NCI-H146 treated with DMSO at 0.1 percent for 48 hours (cell line): ENCODE measurements at regions not wholly inside any gene's neighbourhood (a gene's known extent, or its start where the extent isn't known, plus 50 kb on each side); places are given as distances from the start of the nearest gene placed in this dataset.
A peak's percentile ranks its signal among the peaks of the same experiment; 100 is the strongest.
"Not testable (repeated sequence)": the region's sequence is repeated elsewhere in the genome, so short reads cannot be mapped to it uniquely, and the experiment has no call there.

Experiments
- DNase-seq: peaks from one replicate; lab custom pipeline; 2025; ENCODE audit not compliant: unreplicated experiment; lab: John Stamatoyannopoulos, UW

DNA sequence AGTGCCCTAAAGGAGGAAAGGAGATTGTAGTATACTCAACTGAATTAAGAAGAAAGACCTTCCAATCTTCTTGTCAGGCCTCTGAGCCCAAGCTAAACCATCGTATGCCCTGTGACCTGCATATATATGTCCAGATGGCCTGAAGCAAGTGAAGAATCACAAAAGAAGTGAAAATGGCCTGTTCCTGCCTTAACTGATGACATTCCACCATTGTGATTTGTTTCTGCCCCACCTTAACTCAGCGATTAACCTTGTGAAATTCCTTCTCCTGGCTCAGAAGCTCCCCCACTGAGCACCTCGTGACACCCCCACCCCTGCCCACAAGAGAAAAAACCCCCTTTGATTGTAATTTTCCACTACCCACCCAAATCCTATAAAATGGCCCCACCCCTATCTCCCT lies 739.2 kb downstream of the GALC start:
- DNase-seq, result not testable (repeated sequence)

DNA sequence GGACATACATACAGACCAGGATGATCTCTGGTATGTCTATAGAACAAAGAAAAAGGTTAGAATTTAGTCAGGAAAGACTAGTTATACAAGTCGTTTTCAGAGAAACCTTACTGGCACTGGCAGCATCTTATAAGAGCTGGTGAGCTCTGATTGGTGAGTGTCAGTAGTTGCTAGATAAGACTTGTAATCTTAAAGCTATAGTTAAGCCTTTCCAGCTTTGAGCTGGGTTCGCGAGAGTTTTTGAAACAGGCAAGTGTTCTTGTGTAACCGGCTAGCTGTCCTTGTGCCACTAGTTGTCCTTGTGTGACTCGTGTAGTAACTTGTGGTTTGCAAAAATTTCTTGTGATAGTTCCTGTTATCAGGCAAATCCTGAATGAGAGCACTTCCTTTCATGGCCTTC lies 740.9 kb downstream of the GALC start:
- no peak for DNase-seq

DNA sequence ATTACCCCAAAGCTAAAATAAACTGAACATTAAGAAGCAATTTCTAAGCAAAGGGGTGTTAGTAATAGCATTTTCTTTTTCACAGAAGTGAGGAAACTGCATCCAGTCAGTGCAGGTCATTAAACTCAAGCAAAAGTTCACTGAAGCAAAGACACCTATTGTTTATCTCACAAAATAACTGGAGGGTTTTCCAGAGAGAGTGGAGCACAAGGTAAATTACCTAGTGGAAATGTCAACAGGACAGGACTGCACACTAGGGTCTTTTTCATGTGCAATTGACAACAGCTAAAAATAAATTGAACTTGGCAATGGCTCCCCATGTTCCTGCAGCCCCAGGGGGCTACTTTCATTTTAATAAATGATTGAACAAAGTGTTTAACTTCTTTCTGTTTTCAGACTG lies 742.0 kb downstream of the GALC start:
- DNase-seq, result peak; percentile 13

DNA sequence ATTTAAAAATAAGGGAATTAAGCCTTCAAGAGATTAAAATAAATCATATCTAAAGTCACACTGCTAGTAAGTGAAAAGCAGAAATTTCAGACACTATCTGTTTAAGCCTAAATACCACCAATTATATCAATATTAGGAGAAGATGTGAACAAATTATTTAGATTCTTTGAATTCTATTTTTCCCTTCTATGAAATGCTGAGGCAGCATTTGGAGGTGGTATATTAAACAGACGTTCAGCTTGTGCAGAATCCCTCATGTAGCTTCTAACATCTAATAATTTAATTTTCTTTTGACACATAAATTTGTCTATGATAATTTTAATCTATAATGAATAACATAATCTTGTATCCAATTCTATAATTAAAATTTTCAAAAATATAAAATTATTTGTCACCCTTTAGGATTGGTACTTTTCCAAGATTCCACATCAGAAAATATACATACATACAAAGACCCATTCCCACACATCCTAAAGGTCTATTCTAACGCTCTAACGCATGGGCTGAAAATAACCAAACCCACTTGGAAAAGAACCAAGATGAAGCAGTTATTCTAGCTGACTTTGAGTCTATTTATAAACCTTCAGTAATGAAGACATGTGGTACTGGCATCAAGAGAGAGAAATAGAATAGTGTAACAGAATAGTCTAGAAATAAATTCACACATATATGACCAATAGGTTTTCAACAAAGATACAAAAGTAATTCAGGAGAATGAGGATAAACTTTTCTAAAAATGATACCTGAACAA lies 751.8 kb downstream of the GALC start:
- DNase-seq, result no peak

DNA sequence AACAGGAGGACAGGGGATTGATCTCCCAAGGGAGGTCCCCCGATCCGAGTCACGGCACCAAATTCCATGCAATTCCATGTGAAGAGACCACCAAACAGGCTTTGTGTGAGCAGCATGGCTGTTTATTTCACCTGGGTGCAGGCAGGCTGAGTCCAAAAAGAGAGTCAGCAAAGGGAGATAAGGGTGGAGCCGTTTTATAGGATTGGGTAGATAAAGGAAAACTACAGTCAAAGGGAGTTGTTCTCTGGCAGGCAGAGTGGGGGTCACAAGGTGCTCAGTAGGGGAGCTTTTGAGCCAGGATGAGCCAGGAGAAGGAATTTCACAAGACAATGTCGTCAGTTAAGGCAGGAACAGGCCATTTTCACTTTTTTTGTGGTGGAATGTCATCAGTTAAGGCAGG lies 752.7 kb downstream of the GALC start:
- not testable (repeated sequence) for DNase-seq

DNA sequence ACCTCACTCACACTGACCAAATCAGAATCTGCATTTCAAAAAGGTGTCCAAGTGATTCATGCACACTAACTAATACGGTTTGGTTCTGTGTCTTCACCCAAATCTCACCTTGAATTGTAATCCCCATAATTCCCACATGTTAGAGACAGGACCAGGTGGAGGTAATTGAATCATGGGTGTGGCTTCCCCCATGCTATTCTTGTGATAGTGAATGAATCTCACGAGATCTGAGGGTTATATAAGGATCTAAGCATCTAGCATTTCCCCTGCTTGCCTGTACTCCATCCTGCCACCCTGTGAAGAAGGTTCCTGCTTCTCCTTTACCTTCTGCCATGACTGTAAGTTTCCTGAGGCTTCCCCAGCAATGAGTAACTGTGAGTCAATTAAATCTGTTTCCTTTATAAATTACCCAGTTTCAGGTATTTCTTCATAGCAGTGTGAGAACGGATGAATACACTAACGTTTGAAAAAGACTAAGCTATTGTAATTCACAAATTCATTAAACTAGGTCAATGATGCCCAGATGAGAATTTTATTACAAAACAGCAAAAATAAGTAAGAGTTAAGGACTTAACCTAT lies 759.1 kb downstream of the GALC start:
- peak; percentile 73 for DNase-seq

DNA sequence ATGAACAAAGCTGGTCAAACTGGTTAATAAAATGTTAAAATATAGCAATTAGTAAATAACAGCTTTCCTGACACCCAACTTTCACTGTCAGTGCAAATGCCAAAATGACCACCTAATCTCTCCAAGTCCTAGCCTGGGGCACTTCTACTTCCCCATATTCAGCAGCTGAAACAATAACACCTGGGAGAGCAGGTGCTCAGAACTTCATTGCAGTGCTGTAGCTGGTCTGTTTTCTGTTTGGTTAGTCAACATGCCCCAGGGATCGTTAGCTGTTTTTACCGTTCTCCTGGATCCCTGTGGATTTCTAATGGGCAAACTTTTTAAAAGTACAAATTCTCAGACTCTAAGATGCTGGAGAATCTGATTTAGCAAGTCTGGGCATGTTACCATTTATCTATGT lies 759.7 kb downstream of the GALC start:
- DNase-seq, result peak; percentile 85

DNA sequence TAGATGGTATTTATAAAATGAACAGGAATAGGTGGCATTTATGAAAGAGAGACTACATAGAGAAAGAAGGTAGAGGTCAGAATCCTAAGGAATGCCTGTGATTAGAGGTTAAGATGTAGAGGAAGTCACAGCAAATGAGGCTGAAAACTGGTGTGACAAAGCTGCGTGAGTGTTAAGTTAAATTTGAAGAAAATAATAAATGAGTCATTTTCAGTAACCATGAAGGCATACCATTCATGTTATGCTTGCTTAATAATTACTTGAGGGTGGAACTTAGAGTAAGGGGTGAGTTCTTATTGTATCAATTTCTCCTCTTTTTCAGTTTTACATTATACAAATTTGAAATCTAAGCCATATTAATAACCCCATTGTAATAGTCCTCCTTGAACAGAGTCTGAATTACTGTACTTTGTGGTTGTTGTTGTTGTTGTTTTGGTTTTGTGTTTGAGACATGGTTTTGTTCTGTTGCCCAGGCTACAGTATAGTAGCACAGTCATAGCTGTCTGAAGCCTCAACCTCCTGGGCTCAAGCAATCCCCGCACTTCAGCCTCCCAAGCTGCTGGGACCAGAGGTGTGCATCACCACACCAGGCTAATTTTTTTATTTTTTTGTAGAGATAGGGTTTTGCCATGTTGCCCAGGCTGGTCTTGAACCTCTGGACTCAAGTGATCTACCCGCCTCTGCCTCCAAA lies 761.5 kb downstream of the GALC start:
- DNase-seq, result no peak

DNA sequence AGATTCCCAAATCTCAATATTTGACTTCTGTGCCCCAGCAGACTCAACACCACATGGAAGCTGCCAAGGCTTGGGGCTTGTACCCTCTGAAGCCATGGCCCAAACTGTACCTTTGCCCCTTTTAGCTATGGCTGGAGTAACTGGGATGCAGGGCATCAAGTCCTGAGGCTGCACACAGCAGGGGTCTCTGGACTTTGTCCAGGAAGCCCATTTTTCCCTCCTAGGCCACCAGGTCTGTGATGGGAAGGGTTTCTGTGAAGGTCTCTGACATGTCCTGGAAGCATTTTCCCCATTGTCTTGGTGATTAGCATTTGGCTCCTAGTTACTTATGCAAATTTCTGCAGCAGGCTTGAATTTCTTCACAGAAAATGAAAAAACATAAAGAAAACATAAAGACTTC lies 762.3 kb downstream of the GALC start:
- DNase-seq, result no peak

DNA sequence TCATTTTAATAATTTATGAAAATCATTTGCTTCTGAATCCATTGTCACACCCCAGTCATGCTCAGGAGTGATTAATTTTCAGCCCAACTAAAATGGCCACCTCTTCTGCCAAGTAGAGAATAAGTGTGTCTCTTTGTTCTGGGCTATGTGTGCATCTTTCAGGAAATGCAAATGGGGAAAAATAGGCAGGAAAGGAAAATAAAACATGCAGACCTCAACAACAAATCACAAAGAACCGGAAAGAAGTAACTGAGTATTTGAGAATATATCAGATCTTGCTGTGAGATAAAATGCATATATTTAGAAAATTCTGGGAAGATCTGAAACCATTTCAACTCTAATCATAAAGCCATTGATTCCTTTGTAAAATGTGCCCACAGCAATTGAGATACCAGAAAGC lies 763.9 kb downstream of the GALC start:
- DNase-seq, result no peak

DNA sequence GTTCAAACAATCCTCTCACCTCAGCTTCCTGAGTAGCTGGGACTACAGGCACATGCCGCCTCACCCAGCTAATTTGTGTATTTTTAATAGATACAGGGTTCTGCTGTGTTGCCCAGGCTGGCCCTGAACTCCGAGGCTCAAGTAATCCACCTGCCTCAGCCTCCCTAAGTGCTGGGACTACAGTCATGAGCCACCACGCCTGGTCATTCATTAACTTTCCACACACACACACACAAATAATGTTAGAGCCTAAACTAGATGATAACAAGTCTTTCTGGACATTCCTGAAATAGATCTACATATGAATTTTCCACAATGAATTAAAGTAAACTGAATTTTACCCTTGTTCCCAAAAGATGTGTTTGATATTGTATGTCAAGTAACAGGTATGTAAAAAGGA lies 776.0 kb downstream of the GALC start:
- no peak for DNase-seq

DNA sequence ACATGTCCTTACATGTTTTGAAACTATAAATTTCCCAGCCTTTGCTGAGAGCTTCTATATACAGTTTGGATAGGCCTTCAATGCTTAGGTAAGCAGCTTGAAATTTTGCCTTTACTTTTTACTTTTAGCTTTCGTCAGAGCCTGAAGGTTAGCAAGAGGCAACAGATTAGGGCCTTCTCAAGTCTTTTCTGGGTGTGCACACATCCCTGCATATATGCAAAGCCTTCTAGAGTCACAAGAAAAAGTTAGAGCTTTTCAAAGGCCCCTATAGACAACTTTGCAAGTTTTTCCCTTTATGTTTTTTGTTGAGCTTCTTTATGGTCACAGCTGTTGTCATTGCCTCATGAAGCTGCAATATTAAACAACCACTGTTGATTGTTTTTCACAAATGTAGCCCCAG lies 778.4 kb downstream of the GALC start:
- no peak for DNase-seq

DNA sequence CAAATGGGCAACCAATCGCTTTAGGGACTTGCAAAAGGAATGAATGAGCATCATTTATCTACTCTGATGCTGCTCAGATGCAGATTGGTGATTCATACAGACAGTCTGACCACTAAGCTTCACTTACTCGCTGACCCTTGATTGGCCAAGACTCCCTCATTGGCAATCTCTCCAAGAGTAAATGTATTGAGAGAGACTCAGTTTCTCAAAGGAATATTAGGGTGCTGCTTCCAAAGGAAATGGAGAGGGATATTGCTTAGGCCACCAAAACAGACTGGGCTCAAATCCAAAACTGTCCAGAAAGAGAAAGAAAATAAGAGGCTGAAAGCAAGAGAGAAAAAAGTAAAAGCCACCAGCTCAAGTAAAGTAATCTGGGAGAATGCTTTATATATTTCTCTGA lies 785.2 kb downstream of the GALC start:
- no peak for DNase-seq

DNA sequence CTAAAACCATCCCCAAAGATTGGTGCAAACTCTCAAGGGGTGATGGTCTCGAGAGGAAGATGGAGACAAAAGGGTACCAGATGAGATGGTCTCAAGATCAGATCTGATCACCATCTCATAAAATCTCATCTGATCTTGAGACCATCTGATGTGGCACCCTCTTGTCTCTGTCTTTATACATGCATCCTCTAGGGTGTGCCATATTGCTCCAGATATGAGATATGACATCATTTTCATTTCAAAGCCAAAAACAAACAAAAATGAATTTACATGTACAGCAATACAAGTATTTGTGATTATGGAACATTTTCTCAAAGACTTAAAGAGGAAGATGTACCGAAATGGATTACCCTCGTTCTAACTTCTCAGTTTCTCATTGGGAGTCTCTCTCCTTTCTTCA lies 787.2 kb downstream of the GALC start:
- no peak for DNase-seq

DNA sequence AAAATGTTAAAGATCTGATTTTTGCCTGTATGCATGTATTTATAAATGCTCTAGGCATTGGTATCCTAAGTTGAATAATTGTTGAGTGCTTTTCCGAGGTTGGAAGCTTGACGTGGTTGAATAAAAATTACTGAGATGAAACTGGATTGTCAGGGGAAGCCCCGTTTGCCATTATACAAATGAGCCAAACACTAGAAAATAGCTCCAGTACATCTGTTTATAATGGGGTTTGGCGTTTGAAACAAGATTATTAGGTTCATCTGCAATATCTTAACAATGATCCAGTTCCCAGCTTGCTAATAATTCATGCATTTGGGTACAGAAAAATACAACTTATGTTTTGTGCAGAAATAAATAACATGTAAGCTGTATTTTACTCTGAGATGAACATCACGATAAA lies 789.6 kb downstream of the GALC start:
- no peak for DNase-seq

DNA sequence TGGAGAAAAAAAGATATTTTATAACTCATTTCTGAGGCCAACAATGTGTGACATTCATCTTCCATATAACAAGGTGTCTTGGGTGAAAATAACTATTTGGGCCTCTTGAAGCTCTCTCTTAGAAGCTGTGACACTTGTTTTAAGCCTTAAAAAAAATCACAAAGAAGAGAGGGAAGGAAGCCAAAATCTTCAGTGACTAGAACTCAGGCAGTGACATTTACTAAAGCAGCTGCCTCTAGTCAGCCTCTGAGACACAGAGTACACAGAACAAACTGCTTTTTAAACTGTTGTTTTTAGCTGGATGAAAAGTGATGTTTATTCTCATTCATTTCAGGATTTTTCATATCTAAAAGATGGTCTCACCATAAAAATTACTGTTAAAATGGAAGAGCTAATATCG lies 793.6 kb downstream of the GALC start:
- DNase-seq, result no peak

DNA sequence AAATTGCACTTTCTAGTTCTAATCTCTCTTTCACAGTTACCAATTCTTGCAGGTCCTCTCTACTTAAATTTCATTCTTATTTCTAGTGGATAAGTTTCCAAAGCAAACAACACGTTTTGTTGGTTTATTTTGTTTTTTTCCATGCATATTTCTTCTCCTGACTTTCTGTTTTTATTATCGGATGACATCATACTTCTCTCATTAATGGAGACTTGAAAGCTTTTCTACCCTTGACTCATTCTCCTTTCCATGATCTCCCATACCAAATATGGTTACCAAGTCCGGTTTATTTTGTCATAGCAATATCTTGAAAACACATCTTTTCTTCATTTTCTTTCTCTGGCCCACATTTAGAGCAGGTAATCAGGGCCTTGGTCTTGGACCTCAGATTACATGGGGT lies 796.5 kb downstream of the GALC start:
- DNase-seq, result no peak

DNA sequence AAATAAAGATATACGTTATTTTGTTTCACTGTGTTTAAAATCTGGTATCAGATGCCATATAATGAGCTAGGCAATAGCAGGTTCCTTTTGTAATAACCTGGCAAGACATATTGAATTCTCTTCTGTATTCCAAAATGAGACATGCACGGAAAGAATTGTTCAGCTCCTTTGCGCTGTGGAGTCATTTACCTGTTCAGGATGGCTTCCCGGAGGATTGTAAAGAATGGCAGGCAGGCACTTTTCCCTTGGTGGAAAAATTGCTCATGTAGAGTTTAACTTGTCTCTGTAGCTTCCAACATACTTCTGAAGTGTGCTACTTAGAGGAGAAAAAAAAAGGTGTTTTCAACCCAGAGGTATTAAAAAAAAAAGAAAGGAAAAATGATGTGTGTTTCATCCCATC lies 805.2 kb downstream of the GALC start:
- no peak for DNase-seq

DNA sequence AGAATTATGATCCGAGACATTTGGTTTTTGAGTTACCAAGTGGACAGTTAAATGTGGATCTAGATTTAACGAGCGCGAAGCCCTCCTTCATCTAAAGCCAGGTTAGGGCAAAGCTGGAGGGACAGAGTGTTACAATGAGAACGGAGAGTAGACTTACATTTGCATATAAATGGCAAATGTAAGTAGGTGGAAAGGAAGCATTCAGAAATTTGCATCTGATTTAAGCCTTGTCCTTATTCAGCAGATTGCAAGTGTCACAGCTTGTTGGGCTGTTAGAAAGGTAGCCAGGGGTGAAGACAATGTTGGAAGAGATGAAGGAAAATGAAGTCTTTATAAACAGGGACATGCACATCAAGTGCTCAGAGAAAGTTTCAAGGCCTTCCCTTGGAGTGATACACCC lies 806.2 kb downstream of the GALC start:
- DNase-seq, result no peak

DNA sequence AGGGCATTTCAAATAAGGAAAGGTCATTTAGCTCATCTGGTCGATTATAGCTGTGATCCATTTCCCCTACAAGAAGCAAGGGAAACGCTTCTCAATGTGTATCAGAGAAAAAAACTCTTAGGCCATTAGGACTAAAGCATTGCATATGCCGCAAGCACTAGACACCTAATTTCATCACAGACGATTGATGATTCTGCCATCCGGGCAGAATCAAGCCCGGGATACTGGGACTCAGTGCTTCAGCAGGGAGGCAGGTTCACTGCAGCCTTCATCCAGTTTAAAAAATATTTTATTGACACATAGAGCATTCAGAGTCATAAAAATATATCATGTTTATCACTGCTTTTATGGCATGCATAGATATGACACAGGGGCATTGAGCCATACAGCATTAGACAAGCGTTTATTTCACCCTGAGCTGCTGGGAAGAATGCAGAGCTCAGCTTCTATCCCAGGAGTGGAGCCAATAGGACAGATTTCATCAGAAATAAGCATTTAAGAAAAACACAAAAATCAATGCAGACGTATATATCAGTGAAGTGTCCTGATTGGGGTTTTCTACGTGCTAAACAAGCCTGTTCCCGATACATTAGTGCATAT lies 806.9 kb downstream of the GALC start:
- DNase-seq, result no peak

DNA sequence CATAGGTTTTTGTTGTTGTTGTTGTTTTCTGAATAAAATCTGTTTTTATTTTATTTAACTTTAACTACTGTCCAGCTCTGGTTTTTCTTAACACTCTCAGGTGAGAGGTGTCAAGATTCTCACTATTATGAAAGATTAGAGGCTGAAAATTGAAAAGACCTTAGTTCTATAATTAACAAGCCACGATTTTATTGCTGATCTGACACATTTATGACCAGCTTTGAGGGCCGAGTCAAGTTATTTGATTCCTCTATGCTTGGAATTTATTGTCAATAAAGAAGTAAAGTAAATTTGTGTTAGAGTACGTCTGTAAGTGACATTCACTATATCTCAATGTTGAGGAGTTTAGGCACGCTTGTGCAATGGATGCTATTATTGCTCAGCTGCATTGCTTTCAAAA lies 808.8 kb downstream of the GALC start:
- no peak for DNase-seq

DNA sequence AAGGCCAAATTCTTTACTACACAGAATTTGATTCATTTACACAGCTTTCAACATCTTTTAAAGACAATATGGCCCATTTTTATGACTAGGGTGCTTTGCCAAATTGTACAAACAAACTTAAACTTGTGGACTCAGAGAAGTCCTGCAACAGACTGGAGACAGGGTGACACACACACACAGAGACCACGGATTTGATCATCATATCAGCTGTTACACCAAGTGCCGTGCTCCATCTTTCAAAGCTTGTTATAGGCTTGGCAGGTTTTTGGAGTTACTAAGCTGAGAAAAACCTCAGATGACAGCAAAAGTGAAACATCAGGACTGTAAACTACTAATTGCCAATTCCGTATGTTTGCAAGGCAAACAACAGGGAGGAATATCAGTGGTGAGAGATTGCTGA lies 811.7 kb downstream of the GALC start:
- no peak for DNase-seq
